ENCODE measurements at regions not wholly inside any gene's neighbourhood (a gene's known extent, or its start where the extent isn't known, plus 50 kb on each side); places are given as distances from the start of the nearest gene placed in this dataset.

- H3K4me2 ChIP-seq (ENCODE audit: low read depth, low read length), result no peak overlapping the region
- no peaks in the 10 kb centered on the region for H3K9me3 ChIP-seq (replicated peaks; ENCODE audit: insufficient read depth, low read length)
- no peaks in the 10 kb centered on the region for H3K4me1 ChIP-seq (ENCODE audit: low read length)
- TF ChIP-seq EZH2 (optimal IDR thresholded peaks at IDR 0.05; ENCODE audit: low read depth, low read length) (no peak), EZH2phosphoT487 (IDR thresholded peaks at IDR 0.05; ENCODE audit: low read length) (no peak), CTCF (IDR thresholded peaks at IDR 0.05; ENCODE audit: low read length) (no peak)
- H3K79me2 ChIP-seq (ENCODE audit: low read length), result no peaks in the 10 kb centered on the region
- no peak overlapping the region for H3K9ac ChIP-seq (ENCODE audit: low read length)
- H3K27ac ChIP-seq (ENCODE audit: low read length), result no peak overlapping the region
- no peaks in the 10 kb centered on the region for H3K27me3 ChIP-seq (replicated peaks; ENCODE audit: insufficient read depth, low read length)
- H3K36me3 ChIP-seq (replicated peaks; ENCODE audit: insufficient read depth, low read length), result no peaks in the 10 kb centered on the region
- H2AFZ ChIP-seq (ENCODE audit: low read length), result no peak overlapping the region
- no peak for DNase-seq
- H4K20me1 ChIP-seq (ENCODE audit: insufficient read depth, low read length), result no peaks in the 10 kb centered on the region
- no peaks in the 10 kb centered on the region for H3K9me2 ChIP-seq (replicated peaks; ENCODE audit: insufficient read depth, low read length)
- no peak overlapping the region for H3K4me3 ChIP-seq (ENCODE audit: low read length)
- no peaks in the 10 kb centered on the region for H3F3A ChIP-seq (ENCODE audit: insufficient read depth, low read length)
Observed at GRCh38 chr5:88553136-88553875, 284.7 kb upstream of the TMEM161B start.

- no peak overlapping the region for H3K9ac ChIP-seq (ENCODE audit: low read length)
- H3K9me2 ChIP-seq (replicated peaks; ENCODE audit: insufficient read depth, low read length), result no peaks in the 10 kb centered on the region
- no peak overlapping the region for H3K4me3 ChIP-seq (ENCODE audit: low read length)
- no peaks in the 10 kb centered on the region for H3K9me3 ChIP-seq (replicated peaks; ENCODE audit: insufficient read depth, low read length)
- no peak overlapping the region for H3K27ac ChIP-seq (ENCODE audit: low read length)
- H3K4me1 ChIP-seq (ENCODE audit: low read length), result no peaks in the 10 kb centered on the region
- no peaks in the 10 kb centered on the region for H3K27me3 ChIP-seq (replicated peaks; ENCODE audit: insufficient read depth, low read length)
- no peaks in the 10 kb centered on the region for H3F3A ChIP-seq (ENCODE audit: insufficient read depth, low read length)
- no peaks in the 10 kb centered on the region for H3K79me2 ChIP-seq (ENCODE audit: low read length)
- H3K36me3 ChIP-seq (replicated peaks; ENCODE audit: insufficient read depth, low read length), result no peaks in the 10 kb centered on the region
- H4K20me1 ChIP-seq (ENCODE audit: insufficient read depth, low read length), result no peaks in the 10 kb centered on the region
- H3K4me2 ChIP-seq (ENCODE audit: low read depth, low read length), result no peak overlapping the region
- DNase-seq, result no peak
- TF ChIP-seq EZH2phosphoT487 (IDR thresholded peaks at IDR 0.05; ENCODE audit: low read length) (no peak), EZH2 (optimal IDR thresholded peaks at IDR 0.05; ENCODE audit: low read depth, low read length) (no peak), CTCF (IDR thresholded peaks at IDR 0.05; ENCODE audit: low read length) (no peak)
- H2AFZ ChIP-seq (ENCODE audit: low read length), result no peak overlapping the region
Observed at GRCh38 chr5:88552426-88552825, 283.8 kb upstream of the TMEM161B start.

DNA sequence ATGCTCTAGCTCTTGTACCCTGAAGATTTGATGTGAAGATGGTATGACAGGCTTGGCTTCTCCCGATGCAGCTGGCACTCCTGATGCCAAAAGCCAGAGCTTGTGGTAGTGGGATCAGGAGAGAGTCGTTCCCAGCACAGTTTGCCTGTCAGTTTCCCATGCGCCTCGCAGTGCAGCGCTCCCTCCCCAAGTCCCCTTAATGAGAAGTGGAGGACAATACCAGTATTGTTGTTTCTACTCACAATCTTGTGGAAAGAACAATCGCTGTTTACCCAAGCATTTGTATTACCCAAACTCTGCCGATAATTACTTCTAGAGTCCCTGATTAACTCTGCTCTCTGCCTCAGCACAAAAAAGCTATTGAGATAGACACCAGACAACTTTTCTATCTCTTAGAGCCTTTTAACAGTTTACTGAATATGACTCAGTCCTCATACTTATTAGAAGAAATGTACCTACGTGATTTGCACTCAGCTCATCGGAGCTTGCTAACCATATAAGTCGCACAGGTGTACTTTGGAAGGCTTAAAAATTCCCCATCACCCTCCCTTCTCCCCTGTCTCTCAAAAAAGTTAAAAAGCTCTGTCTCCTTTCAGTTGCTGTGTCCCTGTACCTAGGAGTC, 283.2 kb upstream of the TMEM161B start:
- H3K9me2 ChIP-seq (replicated peaks; ENCODE audit: insufficient read depth, low read length), result no peaks in the 10 kb centered on the region
- no peaks in the 10 kb centered on the region for H3K9me3 ChIP-seq (replicated peaks; ENCODE audit: insufficient read depth, low read length)
- H3K9ac ChIP-seq (ENCODE audit: low read length), result no peak overlapping the region
- H4K20me1 ChIP-seq (ENCODE audit: insufficient read depth, low read length), result no peaks in the 10 kb centered on the region
- no peak overlapping the region for H3K4me3 ChIP-seq (ENCODE audit: low read length)
- no peaks in the 10 kb centered on the region for H3F3A ChIP-seq (ENCODE audit: insufficient read depth, low read length)
- no peaks in the 10 kb centered on the region for H3K4me1 ChIP-seq (ENCODE audit: low read length)
- H3K27ac ChIP-seq (ENCODE audit: low read length), result no peak overlapping the region
- no peaks in the 10 kb centered on the region for H3K36me3 ChIP-seq (replicated peaks; ENCODE audit: insufficient read depth, low read length)
- no peak overlapping the region for H2AFZ ChIP-seq (ENCODE audit: low read length)
- H3K4me2 ChIP-seq (ENCODE audit: low read depth, low read length), result no peak overlapping the region
- TF ChIP-seq CTCF (IDR thresholded peaks at IDR 0.05; ENCODE audit: low read length) (no peak), EZH2phosphoT487 (IDR thresholded peaks at IDR 0.05; ENCODE audit: low read length) (no peak), EZH2 (optimal IDR thresholded peaks at IDR 0.05; ENCODE audit: low read depth, low read length) (no peak)
- H3K27me3 ChIP-seq (replicated peaks; ENCODE audit: insufficient read depth, low read length), result no peaks in the 10 kb centered on the region
- no peaks in the 10 kb centered on the region for H3K79me2 ChIP-seq (ENCODE audit: low read length)
- DNase-seq, result no peak

Measured in MM.1S (cell line).